Neural cell (in vitro differentiated cells): ENCODE measurements at regions not wholly inside any gene's neighbourhood (a gene's known extent, or its start where the extent isn't known, plus 50 kb on each side); places are given as distances from the start of the nearest gene placed in this dataset.

Experiments
- H2AFZ ChIP-seq: fragments of 200-600, 300-800 bp; sonication (generic), shearing (Covaris generic); 2 replicates; pipeline ENCODE4 v1.6.0; 2014; ENCODE audit warnings: low read depth, mild to moderate bottlenecking, antibody characterized with exemption, low read length, moderate library complexity
- H3F3A ChIP-seq: fragments of 200-600 bp; shearing (Covaris generic); 2 replicates; pipeline ENCODE4 v1.6.1; 2016; ENCODE audit warnings: mild to moderate bottlenecking, moderate library complexity, mixed read lengths, antibody characterized with exemption, low read length; ENCODE audit not compliant: insufficient read depth, poor library complexity, severe bottlenecking
- H3K27ac ChIP-seq: fragments of 200-600, 300-800 bp; sonication (generic), shearing (Covaris generic); 2 replicates; pipeline ENCODE4 v1.5.1; 2014; ENCODE audit warnings: mild to moderate bottlenecking, low read length, moderate library complexity
- H3K27me3 ChIP-seq: fragments of 300-800, 200-600 bp; sonication (generic), shearing (Covaris generic); 2 replicates; pipeline ENCODE4 v1.6.0; 2014; ENCODE audit warnings: mild to moderate bottlenecking, low read depth, low read length, moderate library complexity; ENCODE audit not compliant: insufficient read depth
- H3K36me3 ChIP-seq: fragments of 300-800, 200-600 bp; sonication (generic), shearing (Covaris generic); 2 replicates; pipeline ENCODE4 v1.5.1; 2014; ENCODE audit warnings: mild to moderate bottlenecking, antibody characterized with exemption, low read length, moderate library complexity; ENCODE audit not compliant: insufficient read depth
- H3K4me2 ChIP-seq: fragments of 300-800, 200-600 bp; sonication (generic), shearing (Covaris generic); 2 replicates; pipeline ENCODE4 v1.6.0; 2014; ENCODE audit warnings: mild to moderate bottlenecking, low read length
- H3K4me3 ChIP-seq: fragments of 300-800, 200-600 bp; sonication (generic), shearing (Covaris generic); 2 replicates; pipeline ENCODE4 v1.5.1; 2014; ENCODE audit warnings: mild to moderate bottlenecking, low read length, moderate library complexity
- H3K79me2 ChIP-seq: fragments of 200-600 bp; shearing (Covaris generic); replicated peaks from 2 replicates; pipeline ENCODE4 v1.6.0; 2014; ENCODE audit warnings: mild to moderate bottlenecking, low read length, moderate library complexity; ENCODE audit not compliant: insufficient read depth
- H3K9ac ChIP-seq: fragments of 300-800, 200-600 bp; sonication (generic), shearing (Covaris generic); 2 replicates; pipeline ENCODE4 v1.6.1; 2016; ENCODE audit warnings: mild to moderate bottlenecking, low read length, mixed read lengths
- H3K9me2 ChIP-seq: fragments of 200-600 bp; shearing (Covaris generic); 2 replicates; pipeline ENCODE4 v1.6.1; 2016; ENCODE audit warnings: mild to moderate bottlenecking, low read length, mixed read lengths; ENCODE audit not compliant: insufficient read depth
- H3K9me3 ChIP-seq: fragments of 200-600, 300-800 bp; sonication (generic), shearing (Covaris generic); 2 replicates; pipeline ENCODE4 v1.6.1; 2016; ENCODE audit warnings: mild to moderate bottlenecking, mixed run types, low read length, moderate library complexity, mixed read lengths
- H4K20me1 ChIP-seq: fragments of 200-600 bp; shearing (Covaris generic); 2 replicates; pipeline ENCODE4 v1.6.1; 2016; ENCODE audit warnings: mild to moderate bottlenecking, mixed run types; ENCODE audit not compliant: insufficient read depth
- EP300 ChIP-seq: fragments of 450-650 bp; conservative IDR thresholded peaks from 2 replicates; pipeline ENCODE4 v1.6.1; 2014; ENCODE audit warnings: antibody characterized with exemption, mild to moderate bottlenecking, moderate library complexity; ENCODE audit not compliant: poor library complexity, severe bottlenecking
- EZH2 ChIP-seq: fragments of 200-600, 300-800 bp; shearing (Covaris generic), sonication (generic); IDR thresholded peaks from 2 replicates; pipeline ENCODE4 v1.6.1; 2014; ENCODE audit warnings: antibody characterized with exemption, low read length, borderline replicate concordance, mild to moderate bottlenecking; ENCODE audit not compliant: insufficient read depth, poor library complexity, severe bottlenecking
- MXI1 ChIP-seq: fragments of 450-650 bp; conservative IDR thresholded peaks from 2 replicates; pipeline ENCODE4 v1.6.1; 2014; ENCODE audit warnings: antibody characterized with exemption, mild to moderate bottlenecking; ENCODE audit not compliant: poor library complexity, severe bottlenecking
- POLR2AphosphoS5 ChIP-seq: IDR thresholded peaks from 2 replicates; pipeline ENCODE4 v1.6.1; 2012
- RAD21 ChIP-seq: fragments of 450-650 bp; conservative IDR thresholded peaks from 2 replicates; pipeline ENCODE4 v1.6.1; 2014; ENCODE audit warnings: antibody characterized with exemption, mild to moderate bottlenecking, moderate library complexity
- SMC3 ChIP-seq: fragments of 450-650 bp; conservative IDR thresholded peaks from 2 replicates; pipeline ENCODE4 v1.6.1; 2014; ENCODE audit warnings: antibody characterized with exemption, mild to moderate bottlenecking, moderate library complexity; ENCODE audit not compliant: poor library complexity
- TAF1 ChIP-seq: IDR thresholded peaks from 2 replicates; pipeline ENCODE4 v1.6.1; 2012; ENCODE audit warnings: low read depth
- TF ChIP-seq, protein P1 (sequence below): fragments of 450-650 bp; IDR thresholded peaks from 2 replicates; pipeline ENCODE4 v1.5.1; 2014; ENCODE audit warnings: antibody characterized with exemption, mild to moderate bottlenecking, moderate library complexity; ENCODE audit not compliant: poor library complexity, severe bottlenecking
- TF ChIP-seq, protein P2 (sequence below): IDR thresholded peaks from 2 replicates; pipeline ENCODE4 v1.6.1; 2012; ENCODE audit warnings: borderline replicate concordance

DNA sequence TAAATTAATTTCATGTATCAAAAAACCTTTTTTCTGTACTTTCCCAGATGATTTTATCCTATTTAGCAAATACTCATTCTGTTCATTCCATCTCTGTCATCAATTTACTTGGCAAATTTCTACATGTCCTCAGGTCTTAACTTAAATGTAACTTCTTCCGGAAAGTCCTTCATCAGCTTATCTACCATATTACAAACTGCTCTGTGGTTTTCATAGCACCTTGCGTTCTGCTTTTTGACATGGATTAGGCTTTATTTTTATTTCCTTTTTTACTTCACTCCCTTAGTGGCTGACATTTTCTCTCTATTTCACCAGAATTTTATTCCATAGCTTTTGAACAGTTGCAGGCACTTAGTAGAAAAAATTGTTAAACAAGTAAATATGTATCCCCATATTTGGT, 1040.8 kb downstream of the TAF11L14 start:
- Histone ChIP-seq H3K4me2 (no peak overlapping the region), H3K9ac (no peak overlapping the region), H3K9me3 (no peaks in the 10 kb centered on the region), H3K27ac (no peak overlapping the region), H3K9me2 (no peaks in the 10 kb centered on the region), H3K79me2 (no peaks in the 10 kb centered on the region), H3K36me3 (no peaks in the 10 kb centered on the region), H3K27me3 (no peaks in the 10 kb centered on the region), H3F3A (no peaks in the 10 kb centered on the region), H4K20me1 (no peaks in the 10 kb centered on the region), H2AFZ (no peak overlapping the region), H3K4me3 (no peak overlapping the region)
- TF ChIP-seq MXI1, result no peak
- no peak for TF ChIP-seq RAD21

DNA sequence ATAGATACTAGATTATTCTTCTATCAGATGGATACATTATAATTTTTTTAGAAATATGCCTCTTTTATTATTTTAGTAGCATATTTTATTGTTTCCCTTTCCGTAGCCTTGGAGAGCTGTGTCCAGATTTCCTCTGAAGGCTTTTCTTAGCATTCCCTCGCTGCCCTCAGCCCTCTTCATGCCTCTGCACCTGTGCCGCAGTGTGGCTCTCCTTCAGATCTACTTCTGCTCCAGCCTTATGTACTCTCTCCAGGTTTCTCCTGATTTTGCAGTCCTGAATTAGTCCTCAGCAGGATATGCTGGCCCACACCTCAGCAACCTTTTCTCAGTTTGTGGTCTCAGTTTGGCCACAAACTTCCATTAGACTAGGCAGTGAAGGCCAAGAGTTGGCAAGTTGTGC, 1052.0 kb downstream of the TAF11L14 start:
- Histone ChIP-seq H3K9me3 (no peaks in the 10 kb centered on the region), H3K9me2 (no peaks in the 10 kb centered on the region), H2AFZ (no peak overlapping the region), H3K27ac (no peak overlapping the region), H3K79me2 (no peaks in the 10 kb centered on the region), H3K4me2 (no peak overlapping the region), H3K9ac (no peak overlapping the region), H3K36me3 (no peaks in the 10 kb centered on the region), H3F3A (no peaks in the 10 kb centered on the region), H3K4me3 (no peak overlapping the region), H3K27me3 (no peaks in the 10 kb centered on the region), H4K20me1 (no peaks in the 10 kb centered on the region)
- no peak for TF ChIP-seq EZH2

DNA sequence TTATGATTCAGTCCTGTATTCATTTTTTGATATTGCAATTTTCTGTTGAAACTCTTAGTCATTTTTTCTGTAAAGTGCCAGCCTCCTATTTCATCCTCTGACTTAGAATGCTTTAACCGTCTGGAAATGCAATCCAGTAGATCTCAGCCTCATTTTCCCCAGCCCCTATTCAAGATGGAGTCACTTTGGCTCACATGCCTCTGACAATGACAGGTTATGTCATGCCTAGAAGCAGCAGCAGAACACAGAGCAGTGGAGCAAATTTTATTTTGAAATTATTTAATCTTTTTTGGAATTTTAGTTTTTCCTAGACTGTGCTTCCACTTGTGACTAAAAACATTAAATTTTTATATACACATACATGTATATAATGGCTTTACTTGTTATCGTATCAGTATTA, 1053.2 kb downstream of the TAF11L14 start:
- Histone ChIP-seq H3K9ac (no peak overlapping the region), H3K36me3 (no peaks in the 10 kb centered on the region), H3K4me2 (no peak overlapping the region), H4K20me1 (no peaks in the 10 kb centered on the region), H3K79me2 (no peaks in the 10 kb centered on the region), H3K27ac (no peak overlapping the region), H3K9me2 (no peaks in the 10 kb centered on the region), H3K9me3 (no peaks in the 10 kb centered on the region), H3K27me3 (no peaks in the 10 kb centered on the region), H3F3A (no peaks in the 10 kb centered on the region), H2AFZ (no peak overlapping the region), H3K4me3 (no peak overlapping the region)
- TF ChIP-seq, protein P1, sequence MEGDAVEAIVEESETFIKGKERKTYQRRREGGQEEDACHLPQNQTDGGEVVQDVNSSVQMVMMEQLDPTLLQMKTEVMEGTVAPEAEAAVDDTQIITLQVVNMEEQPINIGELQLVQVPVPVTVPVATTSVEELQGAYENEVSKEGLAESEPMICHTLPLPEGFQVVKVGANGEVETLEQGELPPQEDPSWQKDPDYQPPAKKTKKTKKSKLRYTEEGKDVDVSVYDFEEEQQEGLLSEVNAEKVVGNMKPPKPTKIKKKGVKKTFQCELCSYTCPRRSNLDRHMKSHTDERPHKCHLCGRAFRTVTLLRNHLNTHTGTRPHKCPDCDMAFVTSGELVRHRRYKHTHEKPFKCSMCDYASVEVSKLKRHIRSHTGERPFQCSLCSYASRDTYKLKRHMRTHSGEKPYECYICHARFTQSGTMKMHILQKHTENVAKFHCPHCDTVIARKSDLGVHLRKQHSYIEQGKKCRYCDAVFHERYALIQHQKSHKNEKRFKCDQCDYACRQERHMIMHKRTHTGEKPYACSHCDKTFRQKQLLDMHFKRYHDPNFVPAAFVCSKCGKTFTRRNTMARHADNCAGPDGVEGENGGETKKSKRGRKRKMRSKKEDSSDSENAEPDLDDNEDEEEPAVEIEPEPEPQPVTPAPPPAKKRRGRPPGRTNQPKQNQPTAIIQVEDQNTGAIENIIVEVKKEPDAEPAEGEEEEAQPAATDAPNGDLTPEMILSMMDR, result no peak
- TF ChIP-seq EP300, result no peak
- no peak for TF ChIP-seq TAF1
- no peak for TF ChIP-seq POLR2AphosphoS5
- no peak for TF ChIP-seq MXI1
- TF ChIP-seq RAD21, result no peak
- TF ChIP-seq EZH2, result no peak
- TF ChIP-seq SMC3, result no peak
- TF ChIP-seq, protein P2, sequence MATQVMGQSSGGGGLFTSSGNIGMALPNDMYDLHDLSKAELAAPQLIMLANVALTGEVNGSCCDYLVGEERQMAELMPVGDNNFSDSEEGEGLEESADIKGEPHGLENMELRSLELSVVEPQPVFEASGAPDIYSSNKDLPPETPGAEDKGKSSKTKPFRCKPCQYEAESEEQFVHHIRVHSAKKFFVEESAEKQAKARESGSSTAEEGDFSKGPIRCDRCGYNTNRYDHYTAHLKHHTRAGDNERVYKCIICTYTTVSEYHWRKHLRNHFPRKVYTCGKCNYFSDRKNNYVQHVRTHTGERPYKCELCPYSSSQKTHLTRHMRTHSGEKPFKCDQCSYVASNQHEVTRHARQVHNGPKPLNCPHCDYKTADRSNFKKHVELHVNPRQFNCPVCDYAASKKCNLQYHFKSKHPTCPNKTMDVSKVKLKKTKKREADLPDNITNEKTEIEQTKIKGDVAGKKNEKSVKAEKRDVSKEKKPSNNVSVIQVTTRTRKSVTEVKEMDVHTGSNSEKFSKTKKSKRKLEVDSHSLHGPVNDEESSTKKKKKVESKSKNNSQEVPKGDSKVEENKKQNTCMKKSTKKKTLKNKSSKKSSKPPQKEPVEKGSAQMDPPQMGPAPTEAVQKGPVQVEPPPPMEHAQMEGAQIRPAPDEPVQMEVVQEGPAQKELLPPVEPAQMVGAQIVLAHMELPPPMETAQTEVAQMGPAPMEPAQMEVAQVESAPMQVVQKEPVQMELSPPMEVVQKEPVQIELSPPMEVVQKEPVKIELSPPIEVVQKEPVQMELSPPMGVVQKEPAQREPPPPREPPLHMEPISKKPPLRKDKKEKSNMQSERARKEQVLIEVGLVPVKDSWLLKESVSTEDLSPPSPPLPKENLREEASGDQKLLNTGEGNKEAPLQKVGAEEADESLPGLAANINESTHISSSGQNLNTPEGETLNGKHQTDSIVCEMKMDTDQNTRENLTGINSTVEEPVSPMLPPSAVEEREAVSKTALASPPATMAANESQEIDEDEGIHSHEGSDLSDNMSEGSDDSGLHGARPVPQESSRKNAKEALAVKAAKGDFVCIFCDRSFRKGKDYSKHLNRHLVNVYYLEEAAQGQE, result no peak
